A673 (cell line): ENCODE measurements at regions not wholly inside any gene's neighbourhood (a gene's known extent, or its start where the extent isn't known, plus 50 kb on each side); places are given as distances from the start of the nearest gene placed in this dataset.

Experiments used
- BruUV-seq: library from RNA; stranded (reverse); fragments of 400-500 nt; replicated peaks from 2 replicates; lab custom pipeline; 2021; lab: Mats Ljungman, UMichigan
- CTCF ChIA-PET: fragments of 300-600 bp; sonication (Branson Sonifier 250); formaldehyde crosslinking; loops from one replicate; lab custom pipeline; 2022; ENCODE audit warnings: antibody characterized with exemption; lab: Charles Lee
- POLR2A ChIA-PET: fragments of 300-600 bp; sonication (Branson Sonifier 250); formaldehyde crosslinking; loops from one replicate; lab custom pipeline; 2022; ENCODE audit warnings: antibody characterized with exemption; ENCODE audit not compliant: low non-redundant PET; lab: Charles Lee
- DNase-seq: peaks from one replicate; pipeline ENCODE4 v3.0.0-alpha.2; 2015; ENCODE audit warnings: low spot score
- H3K27ac ChIP-seq: fragments of 200-600 bp; sonication (generic); 2 replicates; pipeline ENCODE4 v1.5.1; 2016; ENCODE audit warnings: mixed run types, low read depth, mild to moderate bottlenecking, mixed read lengths, antibody characterized with exemption, low read length; ENCODE audit not compliant: poor library complexity, severe bottlenecking
- H3K27me3 ChIP-seq: fragments of 200-600 bp; sonication (generic); replicated peaks from 2 replicates; pipeline ENCODE4 v1.6.1; 2017; ENCODE audit warnings: mixed run types, low read depth, mild to moderate bottlenecking, mixed read lengths, antibody characterized with exemption, low read length; ENCODE audit not compliant: insufficient read depth, poor library complexity
- H3K36me3 ChIP-seq: fragments of 200-600 bp; sonication (generic); 2 replicates; pipeline ENCODE4 v1.6.1; 2016; ENCODE audit warnings: mixed run types, mild to moderate bottlenecking, mixed read lengths, antibody characterized with exemption, low read length; ENCODE audit not compliant: insufficient read depth, poor library complexity, severe bottlenecking
- H3K4me1 ChIP-seq: fragments of 200-600 bp; sonication (generic); 2 replicates; pipeline ENCODE4 v1.6.1; 2017; ENCODE audit warnings: mixed run types, mild to moderate bottlenecking, mixed read lengths, antibody characterized with exemption, low read length; ENCODE audit not compliant: insufficient read depth, poor library complexity, severe bottlenecking
- H3K4me3 ChIP-seq: fragments of 200-600 bp; sonication (generic); 2 replicates; pipeline ENCODE4 v1.5.1; 2016; ENCODE audit warnings: low read depth, mixed run types, mild to moderate bottlenecking, mixed read lengths, low read length; ENCODE audit not compliant: poor library complexity, severe bottlenecking
- H3K9me3 ChIP-seq: fragments of 200-600 bp; sonication (generic); 2 replicates; pipeline ENCODE4 v1.6.1; 2016; ENCODE audit warnings: mixed run types, low read depth, mild to moderate bottlenecking, mixed read lengths, antibody characterized with exemption, low read length; ENCODE audit not compliant: poor library complexity, severe bottlenecking
- EZH2 ChIP-seq: fragments of 200-600 bp; sonication (generic); IDR thresholded peaks from 2 replicates; pipeline ENCODE4 v1.6.1; 2017; ENCODE audit warnings: borderline replicate concordance, low read depth, mild to moderate bottlenecking, mixed read lengths, antibody characterized with exemption, low read length; ENCODE audit not compliant: poor library complexity, severe bottlenecking
- intact Hi-C: fragments of 100-400 bp; cut with micrococcal nuclease; formaldehyde crosslinking; loops from one replicate; pipeline ENCODE4 v1.10.0; 2022; ENCODE audit not compliant: unreplicated experiment
- TF ChIP-seq, protein P1 (sequence below): fragments of 300-800, 200-600 bp; sonication (generic); conservative IDR thresholded peaks from 2 replicates; pipeline ENCODE4 v1.5.1; 2017; ENCODE audit warnings: low read depth, mild to moderate bottlenecking, antibody characterized with exemption, low read length, moderate library complexity, mixed read lengths

DNA sequence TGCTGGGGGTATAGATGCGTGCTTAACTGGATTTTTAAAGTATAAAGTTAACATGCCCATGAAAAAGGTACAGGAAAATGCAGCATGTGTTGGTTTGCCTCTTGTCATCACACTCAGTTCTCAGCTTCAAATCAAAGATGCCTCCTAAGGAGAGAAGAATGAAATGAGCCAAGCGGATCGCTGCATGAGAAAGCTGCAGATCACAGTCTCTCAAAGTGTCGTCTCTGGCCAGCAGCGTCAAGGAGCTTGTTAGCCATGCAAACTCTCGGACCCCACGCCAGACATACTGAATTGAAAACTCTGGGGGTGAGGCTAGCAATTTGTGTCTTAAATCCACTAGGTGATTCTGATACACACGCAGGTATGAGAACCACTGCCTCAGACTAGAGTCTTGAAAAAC, 297.2 kb downstream of the AJAP1 start:
- no peak overlapping the region for H3K27ac ChIP-seq
- ChIA-PET POLR2A (no interaction called here), CTCF (no interaction called here)
- no peaks in the 10 kb centered on the region for H3K4me1 ChIP-seq
- TF ChIP-seq, protein P1, sequence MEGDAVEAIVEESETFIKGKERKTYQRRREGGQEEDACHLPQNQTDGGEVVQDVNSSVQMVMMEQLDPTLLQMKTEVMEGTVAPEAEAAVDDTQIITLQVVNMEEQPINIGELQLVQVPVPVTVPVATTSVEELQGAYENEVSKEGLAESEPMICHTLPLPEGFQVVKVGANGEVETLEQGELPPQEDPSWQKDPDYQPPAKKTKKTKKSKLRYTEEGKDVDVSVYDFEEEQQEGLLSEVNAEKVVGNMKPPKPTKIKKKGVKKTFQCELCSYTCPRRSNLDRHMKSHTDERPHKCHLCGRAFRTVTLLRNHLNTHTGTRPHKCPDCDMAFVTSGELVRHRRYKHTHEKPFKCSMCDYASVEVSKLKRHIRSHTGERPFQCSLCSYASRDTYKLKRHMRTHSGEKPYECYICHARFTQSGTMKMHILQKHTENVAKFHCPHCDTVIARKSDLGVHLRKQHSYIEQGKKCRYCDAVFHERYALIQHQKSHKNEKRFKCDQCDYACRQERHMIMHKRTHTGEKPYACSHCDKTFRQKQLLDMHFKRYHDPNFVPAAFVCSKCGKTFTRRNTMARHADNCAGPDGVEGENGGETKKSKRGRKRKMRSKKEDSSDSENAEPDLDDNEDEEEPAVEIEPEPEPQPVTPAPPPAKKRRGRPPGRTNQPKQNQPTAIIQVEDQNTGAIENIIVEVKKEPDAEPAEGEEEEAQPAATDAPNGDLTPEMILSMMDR: no peak
- TF ChIP-seq EZH2: no peak
- no peaks in the 10 kb centered on the region for H3K36me3 ChIP-seq
- no peaks in the 10 kb centered on the region for H3K27me3 ChIP-seq
- no TSS peak for BruUV-seq
- H3K9me3 ChIP-seq: peaks cover 16% of the 10 kb centered on the region
- intact Hi-C loops: no loop called here
- H3K4me3 ChIP-seq: no peak overlapping the region
- no peak for DNase-seq

GRCh38 chr1:4946343-4946742, 291.9 kb downstream of the AJAP1 start:
- Histone ChIP-seq H3K27me3 (no peaks in the 10 kb centered on the region), H3K27ac (no peak overlapping the region), H3K4me1 (no peaks in the 10 kb centered on the region), H3K4me3 (no peak overlapping the region), H3K36me3 (no peaks in the 10 kb centered on the region), H3K9me3 (peaks cover 3% of the 10 kb centered on the region)
- CTCF ChIA-PET: no interaction called here
- TF ChIP-seq, protein P1: no peak
- no peak for TF ChIP-seq EZH2
- POLR2A ChIA-PET: no interaction called here
- intact Hi-C loops: no loop called here
- DNase-seq: no peak
- BruUV-seq: no TSS peak

DNA sequence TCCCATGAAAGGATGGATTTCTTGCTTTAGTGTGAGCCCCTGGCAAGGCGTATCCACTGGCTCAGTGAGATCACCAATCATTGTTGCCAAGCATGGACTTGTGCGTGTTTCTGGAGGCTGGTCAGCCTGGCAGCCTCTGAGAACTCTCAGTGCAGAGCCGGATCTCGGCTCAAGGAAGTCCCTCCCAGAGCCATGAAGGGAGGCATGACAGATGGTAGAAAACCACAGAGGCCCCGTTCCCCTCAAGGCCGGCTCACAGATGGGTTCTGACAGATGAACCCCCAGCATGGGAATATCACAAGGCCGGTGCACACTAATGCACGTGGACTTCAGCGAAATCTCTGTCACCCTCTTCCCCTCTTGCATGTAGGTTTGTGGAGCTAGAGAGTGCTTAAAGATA, 290.5 kb downstream of the AJAP1 start:
- H3K4me3 ChIP-seq: no peak overlapping the region
- CTCF ChIA-PET: no interaction called here
- DNase-seq: no peak
- POLR2A ChIA-PET: no interaction called here
- H3K4me1 ChIP-seq: no peaks in the 10 kb centered on the region
- no TSS peak for BruUV-seq
- no peaks in the 10 kb centered on the region for H3K27me3 ChIP-seq
- H3K9me3 ChIP-seq: peaks cover 5% of the 10 kb centered on the region
- no peaks in the 10 kb centered on the region for H3K36me3 ChIP-seq
- no peak overlapping the region for H3K27ac ChIP-seq
- intact Hi-C loops: no loop called here
- TF ChIP-seq, protein P1: no peak
- no peak for TF ChIP-seq EZH2
